HG02885 (cell line): ENCODE measurements at regions not wholly inside any gene's neighbourhood (a gene's known extent, or its start where the extent isn't known, plus 50 kb on each side); places are given as distances from the start of the nearest gene placed in this dataset.

ENCODE experiments used
- ATAC-seq: cut with Tn5 transposase; IDR thresholded peaks from one replicate; pipeline ENCODE4 v1.9.1; 2021; ENCODE audit warnings: mild to moderate bottlenecking; ENCODE audit not compliant: unreplicated experiment, poor library complexity

DNA sequence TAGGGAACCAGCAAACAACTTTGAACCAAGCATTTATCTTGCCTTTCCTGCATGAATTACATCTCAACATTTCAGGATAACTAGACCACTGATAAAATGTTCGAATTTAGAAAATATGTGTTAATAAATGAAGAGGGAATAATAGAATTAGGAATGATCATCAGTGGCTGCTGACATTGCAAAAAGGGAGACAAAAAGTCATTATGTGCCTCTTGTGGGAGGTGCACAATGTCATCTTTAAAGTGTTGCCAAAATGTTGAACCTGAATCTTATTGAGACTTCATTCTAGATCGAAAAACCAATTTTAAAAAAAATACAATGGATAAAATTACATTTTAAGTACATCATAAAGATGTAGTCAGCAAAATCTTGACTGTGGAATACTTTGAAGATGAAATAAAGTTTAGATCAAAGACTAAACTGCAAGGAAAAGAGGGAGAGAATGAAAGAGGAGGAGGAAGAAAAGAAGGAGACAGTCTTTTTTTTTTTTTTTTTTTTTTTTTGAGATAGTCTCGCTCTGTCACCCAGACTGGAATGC, 299.3 kb downstream of the FBXW7 start:
- no peak for ATAC-seq

DNA sequence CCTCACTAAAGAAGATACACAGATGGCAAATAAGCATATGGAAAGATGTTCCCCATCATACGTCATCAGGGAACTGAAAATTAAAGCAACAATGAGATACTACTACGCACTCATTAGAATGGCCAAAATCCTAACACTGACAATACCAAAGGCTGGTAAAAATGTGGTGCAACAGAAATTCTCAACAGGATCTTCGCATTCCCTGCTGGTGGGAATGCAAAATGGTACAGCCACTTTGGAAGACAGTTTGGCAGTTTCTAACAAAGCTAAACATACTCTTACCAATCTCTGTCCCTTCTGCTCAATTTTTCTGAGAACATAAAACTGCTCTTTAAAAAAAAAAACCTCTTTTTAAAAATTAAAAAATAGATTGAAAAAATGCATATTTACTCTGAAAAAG, 300.2 kb downstream of the FBXW7 start:
- no peak for ATAC-seq

DNA sequence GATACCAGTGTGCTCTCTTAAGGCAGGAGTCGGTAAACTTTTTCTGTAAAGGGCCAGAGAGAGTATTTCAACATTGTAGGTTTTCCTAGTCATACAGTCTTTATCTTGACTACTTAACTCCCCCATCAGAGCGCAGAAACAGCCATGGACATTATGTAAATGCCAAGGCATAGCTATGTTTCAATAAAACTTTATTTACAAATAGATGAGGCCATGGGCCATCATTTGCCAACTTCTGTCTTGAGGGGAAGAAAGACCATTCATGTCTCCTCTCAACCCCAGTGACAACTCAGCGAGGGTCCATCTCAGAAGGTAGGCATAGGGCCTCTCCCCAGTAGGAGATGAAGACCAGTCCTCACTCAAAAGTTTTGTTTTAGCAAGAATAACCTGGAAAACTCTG, 301.3 kb downstream of the FBXW7 start:
- ATAC-seq, result no peak

DNA sequence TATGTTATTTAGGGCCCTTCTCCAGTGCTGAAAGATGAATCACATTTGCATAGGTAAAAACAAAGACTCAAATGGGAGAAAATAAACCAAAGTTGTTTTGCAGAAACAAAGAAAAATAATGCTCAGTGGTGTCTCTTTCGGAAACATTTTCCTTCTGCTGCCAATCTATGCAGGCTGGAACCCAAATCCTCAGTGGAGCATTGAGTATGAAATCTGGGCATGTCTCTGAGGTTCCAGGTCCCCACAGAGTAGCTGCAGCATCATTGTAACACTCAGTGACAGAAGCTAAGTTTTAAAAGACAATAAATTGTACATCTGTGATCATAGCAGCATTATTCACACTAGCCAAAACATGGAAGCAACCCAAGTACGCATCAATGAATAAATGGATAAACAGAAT, 303.6 kb downstream of the FBXW7 start:
- ATAC-seq, result no peak

DNA sequence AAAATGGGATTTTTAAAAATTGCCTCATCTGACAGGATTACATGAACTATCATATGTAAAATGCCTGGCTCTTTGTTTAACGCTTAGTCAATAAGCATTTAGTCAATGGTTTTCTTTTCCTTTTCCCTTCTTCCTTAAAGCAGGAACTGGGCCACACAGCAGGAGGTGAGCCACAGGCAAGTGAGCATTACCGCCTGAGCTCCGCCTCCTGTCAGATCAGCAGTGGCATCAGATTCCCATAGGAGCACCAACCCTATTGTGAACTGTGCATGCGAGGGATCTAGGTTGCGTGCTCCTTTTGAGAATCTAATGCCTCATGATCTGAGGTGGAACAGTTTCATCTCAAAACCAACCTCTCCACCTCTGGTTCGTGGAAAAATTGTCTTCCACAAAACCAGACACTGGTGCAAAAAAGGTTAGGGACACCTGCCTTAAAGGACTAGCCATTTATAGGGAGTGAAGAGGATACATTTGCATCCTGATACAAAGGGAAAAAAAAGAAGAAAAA, 306.1 kb downstream of the FBXW7 start:
- no peak for ATAC-seq

DNA sequence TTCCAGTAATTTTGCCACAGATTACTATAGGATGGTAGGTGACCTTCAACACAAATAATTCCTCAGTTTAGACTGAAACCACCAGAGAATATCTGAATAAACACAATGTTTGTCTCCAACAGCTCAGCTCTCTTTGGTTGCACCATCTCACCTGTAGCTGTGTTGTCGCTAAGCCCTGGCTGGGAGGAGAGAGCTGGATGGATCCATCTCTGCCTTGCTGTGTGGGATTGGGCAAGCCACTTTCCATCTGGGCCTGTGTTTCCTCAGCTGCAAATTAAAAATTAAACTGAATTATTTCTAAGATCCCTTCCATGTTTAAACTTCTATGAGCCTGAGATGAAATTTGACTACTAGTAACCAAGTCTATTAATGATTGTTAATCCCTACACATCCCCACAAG, 310.2 kb downstream of the FBXW7 start:
- ATAC-seq, result no peak

DNA sequence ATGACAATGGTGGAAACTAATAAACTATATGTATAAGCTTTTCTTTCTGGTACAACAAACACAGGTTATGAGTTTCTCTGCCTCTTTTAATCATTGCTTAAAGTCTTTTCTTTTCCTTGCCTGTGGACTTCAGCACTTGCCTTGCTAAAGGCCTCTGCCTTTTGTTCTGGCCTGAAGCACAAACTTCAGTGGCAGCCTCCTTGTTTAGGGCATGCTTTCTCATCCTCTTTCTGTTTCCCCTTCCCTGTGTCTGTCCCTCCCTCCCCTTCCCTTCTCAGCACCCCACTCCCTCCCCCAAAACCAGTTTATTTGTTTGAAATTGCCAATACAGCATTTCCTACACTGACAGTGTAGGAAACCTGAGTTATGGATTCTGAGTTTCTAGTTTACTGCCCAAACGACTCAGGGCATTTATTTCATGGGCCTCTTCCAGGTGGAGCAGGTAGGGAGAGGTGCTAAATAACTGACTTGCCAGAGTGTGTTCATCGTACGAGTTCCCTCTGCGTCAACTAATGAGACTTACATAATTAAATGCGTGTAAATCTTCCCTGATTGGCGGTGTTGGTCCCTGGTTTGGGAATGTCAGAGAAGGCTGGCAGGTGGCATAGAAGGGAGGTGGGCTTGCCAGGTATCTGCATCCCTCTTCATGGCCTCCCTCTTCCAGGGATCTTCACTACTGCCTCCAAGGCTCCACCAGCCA, 311.0 kb downstream of the FBXW7 start:
- ATAC-seq, result no peak

DNA sequence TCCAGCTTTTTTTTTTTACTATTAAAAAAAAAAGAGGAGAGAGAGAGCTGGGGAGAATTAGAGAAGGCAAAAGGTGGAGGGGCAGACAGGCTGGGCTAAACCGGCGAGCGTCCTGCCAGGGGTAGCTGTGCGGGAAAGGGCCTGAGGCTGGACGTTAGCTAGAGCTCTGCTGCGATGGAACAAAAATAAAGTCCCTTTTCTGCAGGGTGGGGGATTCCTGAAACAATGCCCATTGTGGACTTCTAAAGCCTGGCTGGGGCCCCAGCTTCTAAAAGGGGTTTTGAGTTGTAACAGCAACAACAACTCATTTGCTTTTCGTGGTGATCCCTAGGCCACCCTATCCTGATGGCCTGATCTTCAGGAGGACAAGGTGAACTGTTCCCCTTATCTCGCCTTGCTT, 311.7 kb downstream of the FBXW7 start:
- ATAC-seq, result no peak

DNA sequence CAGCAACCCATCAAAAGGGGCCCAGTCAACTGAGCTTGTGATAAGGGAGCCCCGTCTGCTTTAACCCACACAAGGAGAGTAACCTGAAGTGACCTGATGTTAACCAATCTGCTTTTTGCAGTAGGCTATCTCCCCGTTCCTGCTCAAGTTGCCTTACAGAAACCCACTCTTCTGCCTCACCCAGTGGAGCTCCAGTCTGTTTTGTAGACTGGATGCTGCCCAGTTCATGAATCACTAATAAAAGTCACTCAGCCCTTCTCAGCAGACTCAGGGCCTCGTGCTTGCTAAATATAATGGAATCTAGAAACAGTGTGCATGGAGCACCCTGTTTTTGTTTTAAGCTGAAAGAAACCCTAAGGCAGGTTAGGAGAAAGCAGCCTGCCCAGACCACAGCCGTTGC, 312.3 kb downstream of the FBXW7 start:
- no peak for ATAC-seq

DNA sequence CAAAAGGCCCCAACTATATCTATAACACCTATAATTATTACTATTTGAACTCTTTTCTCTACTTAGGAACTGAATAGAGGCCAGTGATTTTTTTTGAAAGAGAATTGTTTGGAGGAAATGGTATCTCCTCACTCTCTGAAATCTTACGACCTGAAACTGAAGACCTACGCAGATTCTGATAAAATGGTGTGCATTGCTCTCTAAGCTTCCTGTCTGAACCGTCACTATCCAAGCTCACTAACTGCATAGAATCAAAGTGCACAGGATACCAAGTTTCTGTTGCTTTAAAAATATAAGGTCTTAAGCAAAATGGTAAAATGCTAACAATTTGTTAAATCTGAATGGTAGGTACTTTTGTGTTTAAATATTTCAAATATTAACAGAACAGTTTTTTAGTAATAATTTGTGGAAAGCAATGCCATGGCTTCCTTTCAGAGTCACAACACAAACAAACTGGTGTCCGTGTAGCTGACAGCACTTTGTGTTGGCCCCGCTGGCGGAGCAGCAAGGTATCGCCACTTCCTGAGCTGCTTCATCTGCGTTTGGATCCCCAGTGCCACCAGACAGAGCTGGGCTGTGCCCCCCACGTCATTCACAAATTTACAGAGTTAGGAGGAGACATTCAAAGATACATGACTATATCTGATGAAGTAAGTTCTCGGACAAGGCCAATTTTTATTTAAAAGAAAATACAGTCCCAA, 313.9 kb downstream of the FBXW7 start:
- no peak for ATAC-seq

DNA sequence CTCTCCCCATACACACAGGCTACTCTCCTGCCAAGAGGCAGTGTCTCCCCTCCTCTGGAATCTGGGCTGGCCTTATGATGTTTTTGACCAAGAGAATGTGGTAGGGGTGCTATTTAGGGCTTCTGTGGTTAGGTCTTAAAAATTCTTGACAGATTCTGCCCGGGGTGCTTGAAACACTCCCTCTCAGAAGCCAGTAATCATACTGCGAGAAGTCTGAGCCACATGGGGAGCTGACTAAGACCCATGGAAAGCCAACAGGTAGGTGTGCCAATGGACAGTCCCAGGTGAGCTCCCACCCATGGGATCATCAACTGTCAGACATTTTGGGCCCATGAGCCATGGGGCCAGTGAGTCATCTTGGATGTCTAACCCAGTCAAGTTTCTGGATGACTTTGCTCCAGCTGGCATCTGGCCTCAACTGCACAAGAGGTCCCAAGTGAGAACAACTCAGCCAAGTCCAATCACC, 315.7 kb downstream of the FBXW7 start:
- ATAC-seq, result no peak

DNA sequence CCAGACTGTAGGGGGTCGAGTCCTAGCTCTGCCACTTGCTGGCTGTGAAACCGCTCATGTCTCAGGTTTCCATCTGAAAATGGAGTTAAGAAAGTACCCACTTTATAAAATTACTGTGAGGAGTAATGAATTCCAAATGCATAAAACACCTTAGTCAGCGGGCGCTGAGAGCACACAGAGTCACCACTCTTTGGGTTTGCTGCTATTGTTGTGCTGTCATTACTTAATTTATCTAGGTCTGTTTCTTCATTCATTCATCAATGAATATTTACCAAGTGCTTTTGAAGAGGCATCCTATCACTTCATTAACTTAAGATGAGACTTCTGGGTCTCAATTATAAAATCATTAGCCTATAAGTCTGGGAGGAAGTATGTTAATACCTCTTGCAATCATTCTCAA, 317.3 kb downstream of the FBXW7 start:
- ATAC-seq, result no peak

DNA sequence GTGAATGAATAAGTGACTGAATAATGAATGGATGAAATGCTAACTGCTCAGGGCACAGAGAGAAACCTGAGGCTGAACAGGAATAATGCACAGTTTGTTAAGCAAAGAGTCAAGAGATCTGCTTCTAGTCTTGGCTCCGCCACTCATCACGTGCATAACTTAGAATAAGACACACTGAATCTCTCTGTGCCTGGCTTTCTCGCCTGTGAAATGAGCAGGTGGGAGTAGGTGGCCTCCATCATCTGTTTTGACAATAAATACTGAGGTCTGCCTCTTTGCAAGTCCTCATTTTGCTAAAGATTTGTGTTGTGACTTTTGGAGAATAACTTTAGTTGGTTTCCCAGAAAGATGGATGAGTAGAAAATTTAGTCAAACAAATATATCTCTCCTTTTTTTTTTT, 318.0 kb downstream of the FBXW7 start:
- no peak for ATAC-seq

DNA sequence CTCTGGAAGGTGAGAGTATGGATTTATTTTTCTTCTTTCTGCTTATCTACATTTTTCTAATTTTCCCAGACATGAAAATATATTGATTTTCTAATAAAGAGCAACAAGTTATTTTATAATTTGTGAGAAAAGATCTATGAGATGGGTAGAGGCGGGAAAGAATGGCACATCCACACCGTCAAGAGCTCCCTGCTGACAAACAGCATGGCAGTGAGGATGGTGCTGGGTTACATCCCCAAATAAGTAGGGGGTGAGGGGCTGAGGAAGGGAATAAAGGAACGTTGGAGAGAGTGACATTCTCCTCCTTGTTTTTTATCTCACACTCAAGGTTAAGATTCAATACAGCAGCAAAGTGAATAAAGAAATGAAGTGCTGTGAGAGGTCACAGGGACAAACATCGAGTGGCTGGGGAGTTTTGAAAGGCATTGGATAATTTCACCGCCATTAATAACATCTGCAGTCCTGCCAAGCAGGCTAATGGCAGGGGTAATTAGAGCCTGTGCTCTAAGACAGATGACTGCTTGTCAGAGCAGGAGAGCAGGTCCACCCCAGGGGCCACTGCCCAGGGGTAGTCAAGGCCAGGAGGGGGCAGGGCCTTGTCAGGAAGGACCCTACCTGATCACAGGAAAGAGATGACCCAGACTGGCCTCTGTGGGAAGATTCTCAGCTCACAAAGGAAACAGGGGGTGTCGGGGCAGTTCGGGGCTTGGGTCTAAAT, 323.8 kb downstream of the FBXW7 start:
- no peak for ATAC-seq

DNA sequence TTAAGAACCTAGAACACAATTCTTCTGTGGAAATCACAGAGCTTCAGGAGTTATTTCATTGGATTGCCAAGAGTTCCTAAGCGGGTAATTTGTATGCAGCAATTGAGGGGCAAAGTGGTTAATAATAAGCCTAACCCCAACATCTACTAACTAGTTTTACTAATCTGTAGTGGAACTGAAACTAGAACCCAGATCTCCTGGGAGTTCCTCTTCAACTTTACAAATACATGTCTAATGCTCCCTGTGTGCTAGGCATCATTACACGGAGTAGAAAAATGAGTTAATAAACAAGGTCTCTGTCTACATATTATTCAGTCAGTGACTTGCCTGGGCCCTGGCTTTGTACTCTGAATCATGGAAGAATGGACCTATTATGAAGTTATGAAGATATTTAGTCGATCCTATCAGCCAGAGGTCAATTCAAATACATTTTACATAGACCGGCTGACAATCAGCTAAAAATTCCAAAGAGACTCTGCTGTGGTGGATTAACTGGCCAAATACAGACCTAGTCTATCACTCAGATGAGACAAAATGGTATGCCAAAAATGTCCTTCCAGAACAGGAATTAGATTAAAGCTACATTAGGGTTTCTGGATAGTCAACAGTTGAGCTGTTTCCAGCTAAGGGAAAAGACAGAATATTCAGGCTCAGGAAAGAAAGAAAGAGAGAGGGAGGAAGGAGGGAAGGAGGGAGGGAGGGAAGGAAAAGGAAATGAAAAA, 326.0 kb downstream of the FBXW7 start:
- no peak for ATAC-seq

DNA sequence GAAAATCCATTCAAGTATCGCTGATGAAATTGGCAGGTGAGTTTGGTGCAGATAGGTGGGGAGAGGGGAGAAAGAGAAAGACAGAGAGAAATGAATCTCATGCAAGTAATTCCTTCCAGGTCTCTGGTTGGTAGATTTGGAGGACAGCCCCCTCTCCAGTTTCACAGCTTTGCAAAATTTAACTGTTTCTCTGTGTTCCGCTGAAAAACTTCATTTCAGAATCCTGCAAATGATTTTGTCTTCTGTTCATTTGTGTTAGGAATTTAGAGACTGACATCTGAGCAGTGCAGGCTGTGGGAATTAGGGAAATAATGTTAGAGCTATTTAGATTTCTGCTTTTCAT, 328.5 kb downstream of the FBXW7 start:
- ATAC-seq, result no peak

DNA sequence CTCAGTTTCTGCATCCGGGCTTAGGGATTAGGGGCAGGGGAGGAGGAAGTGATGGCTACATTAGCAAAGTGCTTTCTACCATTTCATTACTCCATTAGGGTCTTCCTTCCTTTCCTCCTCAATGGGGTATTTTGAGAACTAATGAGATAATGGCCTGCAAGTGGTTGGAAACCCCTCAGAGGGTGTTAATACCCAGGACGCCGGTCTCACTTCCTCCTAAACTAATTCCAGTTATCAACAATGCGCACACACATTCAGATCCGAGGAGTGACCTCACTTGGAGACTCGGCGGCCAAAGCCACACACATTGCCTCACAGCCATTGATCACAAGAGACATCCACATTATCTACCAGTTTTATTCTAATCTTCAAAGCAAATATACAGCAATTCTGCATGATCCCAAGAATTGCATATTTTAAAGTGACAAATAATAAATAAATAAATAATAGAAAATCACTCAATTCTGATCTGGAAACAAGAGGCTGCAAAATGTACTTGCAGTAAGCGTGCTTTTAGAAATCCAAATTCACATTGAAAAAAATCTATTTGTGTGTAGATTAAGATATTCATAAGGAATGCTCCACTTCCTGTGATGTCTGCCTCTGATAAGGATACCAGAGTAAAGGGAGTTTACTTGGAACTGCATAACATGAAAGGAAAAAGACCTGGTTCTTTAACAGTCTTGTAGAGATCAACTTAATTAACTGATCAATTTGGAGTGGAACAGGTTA, 329.1 kb downstream of the FBXW7 start:
- ATAC-seq, result no peak

DNA sequence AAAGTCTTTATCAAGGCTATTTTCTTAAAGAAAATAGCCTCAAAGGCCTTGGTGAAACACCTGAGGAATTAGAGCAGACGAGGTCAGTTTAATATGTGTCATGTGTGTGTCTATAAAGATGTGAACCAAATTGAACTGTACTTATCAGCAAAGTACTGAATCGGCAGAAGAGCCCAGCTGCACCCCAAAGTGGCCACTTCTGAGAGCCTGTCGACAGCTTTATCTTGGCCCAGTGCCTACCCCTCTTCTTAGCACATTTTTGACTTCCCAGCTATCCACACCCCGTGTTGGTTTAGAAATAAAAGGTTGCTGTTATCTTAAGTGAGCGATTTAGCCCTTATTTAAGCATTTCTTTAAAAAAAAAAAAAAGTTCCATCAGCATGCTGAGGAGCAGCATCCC, 329.7 kb downstream of the FBXW7 start:
- no peak for ATAC-seq

DNA sequence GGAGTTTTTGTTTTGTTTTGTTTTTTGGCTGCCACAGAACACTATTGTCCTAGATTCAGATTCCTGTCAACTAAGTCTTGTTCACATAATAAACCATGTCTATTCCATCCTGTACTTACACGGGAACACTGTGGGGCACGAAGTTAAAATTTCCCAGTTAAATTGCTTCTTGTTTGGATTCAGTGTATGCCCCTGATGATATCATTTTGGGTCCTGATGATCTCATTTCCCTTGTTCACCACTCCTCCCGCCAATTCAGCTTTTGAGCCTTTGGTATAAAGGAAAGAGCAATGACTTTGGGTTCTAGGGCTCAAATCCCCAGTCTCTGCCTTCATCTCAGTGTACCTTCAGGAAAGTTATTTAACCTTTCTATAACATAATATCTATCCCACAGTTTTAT, 333.5 kb downstream of the FBXW7 start:
- ATAC-seq, result no peak
